ENCODE measurements at regions not wholly inside any gene's neighbourhood (a gene's known extent, or its start where the extent isn't known, plus 50 kb on each side); places are given as distances from the start of the nearest gene placed in this dataset.

- Histone ChIP-seq H4K20me1 (ENCODE audit: insufficient read depth, low read length) (no peaks in the 10 kb centered on the region), H3K9ac (ENCODE audit: low read length) (no peak overlapping the region), H3K79me2 (ENCODE audit: insufficient read depth, low read length) (no peaks in the 10 kb centered on the region), H3K36me3 (ENCODE audit: insufficient read depth, low read length) (no peaks in the 10 kb centered on the region), H3K9me3 (ENCODE audit: insufficient read depth, low read depth, low read length) (no peaks in the 10 kb centered on the region), H2AFZ (ENCODE audit: low read depth, low read length) (no peak overlapping the region), H3K4me1 (ENCODE audit: insufficient read depth, low read length) (no peaks in the 10 kb centered on the region), H3K27me3 (ENCODE audit: insufficient read depth, low read length) (no peaks in the 10 kb centered on the region), H3K27ac (ENCODE audit: low read depth, low read length) (no peak overlapping the region), H3K4me2 (ENCODE audit: low read length) (no peak overlapping the region), H3K4me3 (ENCODE audit: insufficient read depth, low read depth, low read length) (no peak overlapping the region)
- Mint-ChIP-seq H3K4me1 (ENCODE audit: low read depth, unreplicated experiment) (no peaks in the 10 kb centered on the region), H3K27me3 (ENCODE audit: low read depth, unreplicated experiment) (peaks cover 3% of the 10 kb centered on the region), H3K36me3 (ENCODE audit: low read depth, unreplicated experiment) (no peaks in the 10 kb centered on the region), H3K4me3 (ENCODE audit: unreplicated experiment) (no peak overlapping the region), H3K27ac (ENCODE audit: unreplicated experiment) (no peak overlapping the region), H3K9me3 (ENCODE audit: unreplicated experiment) (peaks cover 25% of the 10 kb centered on the region)
- DNase-seq (ENCODE audit: low read depth) (no peak), FAIRE-seq (no peak)
- TF ChIP-seq CTCF (IDR thresholded peaks at IDR 0.05; ENCODE audit: insufficient read depth, low read depth, low read length) (no peak), EZH2 (IDR thresholded peaks at IDR 0.05; ENCODE audit: insufficient read depth, low read length) (no peak)
These were observed 131.7 kb upstream of the NDUFV2 start for GRCh38 chr18:8970843-8971242.

- Histone ChIP-seq H3K9me3 (ENCODE audit: insufficient read depth, low read depth, low read length) (no peaks in the 10 kb centered on the region), H3K79me2 (ENCODE audit: insufficient read depth, low read length) (no peaks in the 10 kb centered on the region), H3K36me3 (ENCODE audit: insufficient read depth, low read length) (no peaks in the 10 kb centered on the region), H3K4me1 (ENCODE audit: insufficient read depth, low read length) (no peaks in the 10 kb centered on the region), H4K20me1 (ENCODE audit: insufficient read depth, low read length) (no peaks in the 10 kb centered on the region), H3K4me3 (ENCODE audit: insufficient read depth, low read depth, low read length) (no peak overlapping the region), H3K27me3 (ENCODE audit: insufficient read depth, low read length) (no peaks in the 10 kb centered on the region), H2AFZ (ENCODE audit: low read depth, low read length) (no peak overlapping the region), H3K4me2 (ENCODE audit: low read length) (no peak overlapping the region), H3K9ac (ENCODE audit: low read length) (no peak overlapping the region), H3K27ac (ENCODE audit: low read depth, low read length) (no peak overlapping the region)
- H3K9me3 Mint-ChIP-seq (ENCODE audit: unreplicated experiment), result peaks cover 25% of the 10 kb centered on the region
- H3K4me3 Mint-ChIP-seq (ENCODE audit: unreplicated experiment), result no peak overlapping the region
- no peak for FAIRE-seq
- H3K4me1 Mint-ChIP-seq (ENCODE audit: low read depth, unreplicated experiment), result no peaks in the 10 kb centered on the region
- TF ChIP-seq CTCF (IDR thresholded peaks at IDR 0.05; ENCODE audit: insufficient read depth, low read depth, low read length), result no peak
- no peak for TF ChIP-seq EZH2 (IDR thresholded peaks at IDR 0.05; ENCODE audit: insufficient read depth, low read length)
- H3K27ac Mint-ChIP-seq (ENCODE audit: unreplicated experiment), result no peak overlapping the region
- peaks cover 3% of the 10 kb centered on the region for H3K27me3 Mint-ChIP-seq (ENCODE audit: low read depth, unreplicated experiment)
- H3K36me3 Mint-ChIP-seq (ENCODE audit: low read depth, unreplicated experiment), result no peaks in the 10 kb centered on the region
- no peak for DNase-seq (ENCODE audit: low read depth)
These were observed 130.4 kb upstream of the NDUFV2 start for GRCh38 chr18:8972116-8972515.

GRCh38 chr18:8974279-8974678 is 128.2 kb upstream of the NDUFV2 start:
- Histone ChIP-seq H3K36me3 (ENCODE audit: insufficient read depth, low read length) (no peaks in the 10 kb centered on the region), H3K4me3 (ENCODE audit: insufficient read depth, low read depth, low read length) (no peak overlapping the region), H3K79me2 (ENCODE audit: insufficient read depth, low read length) (no peaks in the 10 kb centered on the region), H3K9me3 (ENCODE audit: insufficient read depth, low read depth, low read length) (no peaks in the 10 kb centered on the region), H3K9ac (ENCODE audit: low read length) (no peak overlapping the region), H3K27me3 (ENCODE audit: insufficient read depth, low read length) (no peaks in the 10 kb centered on the region), H3K27ac (ENCODE audit: low read depth, low read length) (no peak overlapping the region), H3K4me2 (ENCODE audit: low read length) (no peak overlapping the region), H3K4me1 (ENCODE audit: insufficient read depth, low read length) (no peaks in the 10 kb centered on the region), H4K20me1 (ENCODE audit: insufficient read depth, low read length) (no peaks in the 10 kb centered on the region), H2AFZ (ENCODE audit: low read depth, low read length) (no peak overlapping the region)
- Mint-ChIP-seq H3K36me3 (ENCODE audit: low read depth, unreplicated experiment) (no peaks in the 10 kb centered on the region), H3K9me3 (ENCODE audit: unreplicated experiment) (peaks cover 22% of the 10 kb centered on the region), H3K4me3 (ENCODE audit: unreplicated experiment) (no peak overlapping the region), H3K27me3 (ENCODE audit: low read depth, unreplicated experiment) (no peaks in the 10 kb centered on the region), H3K4me1 (ENCODE audit: low read depth, unreplicated experiment) (no peaks in the 10 kb centered on the region), H3K27ac (ENCODE audit: unreplicated experiment) (no peak overlapping the region)
- TF ChIP-seq CTCF (IDR thresholded peaks at IDR 0.05; ENCODE audit: insufficient read depth, low read depth, low read length), result no peak
- no peak for TF ChIP-seq EZH2 (IDR thresholded peaks at IDR 0.05; ENCODE audit: insufficient read depth, low read length)
- no peak for DNase-seq (ENCODE audit: low read depth)
- no peak for FAIRE-seq
